ENCODE measurements at regions not wholly inside any gene's neighbourhood (a gene's known extent, or its start where the extent isn't known, plus 50 kb on each side); places are given as distances from the start of the nearest gene placed in this dataset.

DNA sequence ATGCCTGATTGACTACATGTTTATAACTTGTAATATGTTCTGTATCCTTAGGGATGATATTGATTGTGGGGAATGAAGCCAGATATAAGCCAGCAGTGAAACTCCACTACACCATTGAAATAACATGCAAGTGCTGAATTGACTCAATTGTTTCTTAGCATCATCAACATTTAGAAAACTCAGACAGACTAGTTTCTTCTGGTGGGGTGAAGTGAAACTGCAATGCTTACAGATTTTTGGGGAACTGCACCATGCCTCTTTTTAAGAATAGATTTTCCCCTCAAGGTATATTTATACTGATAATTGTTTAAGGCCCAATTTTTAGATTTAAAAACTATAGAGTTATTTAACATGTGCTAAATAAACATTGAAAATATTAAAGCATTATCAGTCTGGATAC is 1044.6 kb upstream of the EYS start (continued):
- TF ChIP-seq, protein P1, sequence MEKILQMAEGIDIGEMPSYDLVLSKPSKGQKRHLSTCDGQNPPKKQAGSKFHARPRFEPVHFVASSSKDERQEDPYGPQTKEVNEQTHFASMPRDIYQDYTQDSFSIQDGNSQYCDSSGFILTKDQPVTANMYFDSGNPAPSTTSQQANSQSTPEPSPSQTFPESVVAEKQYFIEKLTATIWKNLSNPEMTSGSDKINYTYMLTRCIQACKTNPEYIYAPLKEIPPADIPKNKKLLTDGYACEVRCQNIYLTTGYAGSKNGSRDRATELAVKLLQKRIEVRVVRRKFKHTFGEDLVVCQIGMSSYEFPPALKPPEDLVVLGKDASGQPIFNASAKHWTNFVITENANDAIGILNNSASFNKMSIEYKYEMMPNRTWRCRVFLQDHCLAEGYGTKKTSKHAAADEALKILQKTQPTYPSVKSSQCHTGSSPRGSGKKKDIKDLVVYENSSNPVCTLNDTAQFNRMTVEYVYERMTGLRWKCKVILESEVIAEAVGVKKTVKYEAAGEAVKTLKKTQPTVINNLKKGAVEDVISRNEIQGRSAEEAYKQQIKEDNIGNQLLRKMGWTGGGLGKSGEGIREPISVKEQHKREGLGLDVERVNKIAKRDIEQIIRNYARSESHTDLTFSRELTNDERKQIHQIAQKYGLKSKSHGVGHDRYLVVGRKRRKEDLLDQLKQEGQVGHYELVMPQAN (conservative IDR thresholded peaks at IDR 0.05): no peak
- TF ChIP-seq, protein P2, sequence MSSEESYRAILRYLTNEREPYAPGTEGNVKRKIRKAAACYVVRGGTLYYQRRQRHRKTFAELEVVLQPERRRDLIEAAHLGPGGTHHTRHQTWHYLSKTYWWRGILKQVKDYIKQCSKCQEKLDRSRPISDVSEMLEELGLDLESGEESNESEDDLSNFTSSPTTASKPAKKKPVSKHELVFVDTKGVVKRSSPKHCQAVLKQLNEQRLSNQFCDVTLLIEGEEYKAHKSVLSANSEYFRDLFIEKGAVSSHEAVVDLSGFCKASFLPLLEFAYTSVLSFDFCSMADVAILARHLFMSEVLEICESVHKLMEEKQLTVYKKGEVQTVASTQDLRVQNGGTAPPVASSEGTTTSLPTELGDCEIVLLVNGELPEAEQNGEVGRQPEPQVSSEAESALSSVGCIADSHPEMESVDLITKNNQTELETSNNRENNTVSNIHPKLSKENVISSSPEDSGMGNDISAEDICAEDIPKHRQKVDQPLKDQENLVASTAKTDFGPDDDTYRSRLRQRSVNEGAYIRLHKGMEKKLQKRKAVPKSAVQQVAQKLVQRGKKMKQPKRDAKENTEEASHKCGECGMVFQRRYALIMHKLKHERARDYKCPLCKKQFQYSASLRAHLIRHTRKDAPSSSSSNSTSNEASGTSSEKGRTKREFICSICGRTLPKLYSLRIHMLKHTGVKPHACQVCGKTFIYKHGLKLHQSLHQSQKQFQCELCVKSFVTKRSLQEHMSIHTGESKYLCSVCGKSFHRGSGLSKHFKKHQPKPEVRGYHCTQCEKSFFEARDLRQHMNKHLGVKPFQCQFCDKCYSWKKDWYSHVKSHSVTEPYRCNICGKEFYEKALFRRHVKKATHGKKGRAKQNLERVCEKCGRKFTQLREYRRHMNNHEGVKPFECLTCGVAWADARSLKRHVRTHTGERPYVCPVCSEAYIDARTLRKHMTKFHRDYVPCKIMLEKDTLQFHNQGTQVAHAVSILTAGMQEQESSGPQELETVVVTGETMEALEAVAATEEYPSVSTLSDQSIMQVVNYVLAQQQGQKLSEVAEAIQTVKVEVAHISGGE (CRISPR knock-in tag; IDR thresholded peaks at IDR 0.05): no peak
- TF ChIP-seq, protein P3, sequence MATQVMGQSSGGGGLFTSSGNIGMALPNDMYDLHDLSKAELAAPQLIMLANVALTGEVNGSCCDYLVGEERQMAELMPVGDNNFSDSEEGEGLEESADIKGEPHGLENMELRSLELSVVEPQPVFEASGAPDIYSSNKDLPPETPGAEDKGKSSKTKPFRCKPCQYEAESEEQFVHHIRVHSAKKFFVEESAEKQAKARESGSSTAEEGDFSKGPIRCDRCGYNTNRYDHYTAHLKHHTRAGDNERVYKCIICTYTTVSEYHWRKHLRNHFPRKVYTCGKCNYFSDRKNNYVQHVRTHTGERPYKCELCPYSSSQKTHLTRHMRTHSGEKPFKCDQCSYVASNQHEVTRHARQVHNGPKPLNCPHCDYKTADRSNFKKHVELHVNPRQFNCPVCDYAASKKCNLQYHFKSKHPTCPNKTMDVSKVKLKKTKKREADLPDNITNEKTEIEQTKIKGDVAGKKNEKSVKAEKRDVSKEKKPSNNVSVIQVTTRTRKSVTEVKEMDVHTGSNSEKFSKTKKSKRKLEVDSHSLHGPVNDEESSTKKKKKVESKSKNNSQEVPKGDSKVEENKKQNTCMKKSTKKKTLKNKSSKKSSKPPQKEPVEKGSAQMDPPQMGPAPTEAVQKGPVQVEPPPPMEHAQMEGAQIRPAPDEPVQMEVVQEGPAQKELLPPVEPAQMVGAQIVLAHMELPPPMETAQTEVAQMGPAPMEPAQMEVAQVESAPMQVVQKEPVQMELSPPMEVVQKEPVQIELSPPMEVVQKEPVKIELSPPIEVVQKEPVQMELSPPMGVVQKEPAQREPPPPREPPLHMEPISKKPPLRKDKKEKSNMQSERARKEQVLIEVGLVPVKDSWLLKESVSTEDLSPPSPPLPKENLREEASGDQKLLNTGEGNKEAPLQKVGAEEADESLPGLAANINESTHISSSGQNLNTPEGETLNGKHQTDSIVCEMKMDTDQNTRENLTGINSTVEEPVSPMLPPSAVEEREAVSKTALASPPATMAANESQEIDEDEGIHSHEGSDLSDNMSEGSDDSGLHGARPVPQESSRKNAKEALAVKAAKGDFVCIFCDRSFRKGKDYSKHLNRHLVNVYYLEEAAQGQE (IDR thresholded peaks at IDR 0.05; ENCODE audit: low read depth, low read length): no peak
- TF ChIP-seq RELA (IDR thresholded peaks at IDR 0.05; ENCODE audit: borderline replicate concordance, partially characterized antibody): no peak
